Colonic mucosa (tissue), 4 donors: ENCODE measurements at regions not wholly inside any gene's neighbourhood (a gene's known extent, or its start where the extent isn't known, plus 50 kb on each side); places are given as distances from the start of the nearest gene placed in this dataset.

Experiments
- DNase-seq: peaks from one replicate; pipeline ENCODE4 v3.0.0-alpha.2; 2020
- H3K27ac ChIP-seq: fragments of 200-600 bp; one replicate; pipeline ENCODE4 v1.8.0; 2021
- H3K27me3 ChIP-seq: fragments of 200-600 bp; one replicate; pipeline ENCODE4 v1.8.0; 2021
- H3K36me3 ChIP-seq: fragments of 200-600 bp; one replicate; pipeline ENCODE4 v1.8.0; 2021
- H3K4me1 ChIP-seq: fragments of 200-600 bp; one replicate; pipeline ENCODE4 v1.8.0; 2021; ENCODE audit warnings: mild to moderate bottlenecking
- H3K4me3 ChIP-seq: fragments of 200-600 bp; one replicate; pipeline ENCODE4 v1.8.0; 2021
- H3K9ac ChIP-seq, 2 donors: one replicate each; pipeline ENCODE4 v1.7.0; 2013; ENCODE audit warnings: control low read depth in 2 of 2, low read depth in 2 of 2, low read length in 2 of 2
- H3K9me3 ChIP-seq: fragments of 200-600 bp; one replicate; pipeline ENCODE4 v1.8.0; 2021
- CTCF ChIP-seq: fragments of 200-600 bp; IDR thresholded peaks from one replicate; pipeline ENCODE4 v1.8.0; 2022; ENCODE audit warnings: antibody characterized with exemption, mild to moderate bottlenecking
- intact Hi-C: fragments of 100-400 bp; cut with DNase I; formaldehyde crosslinking; loops from one replicate; pipeline ENCODE4 v1.14.1; 2022
- donor health status: healthy.
- donor health status: DM: no; HTN: no; CAD: no.
- donor health status: DM: no; HTN: no; CAD: no.

- no peaks in the 10 kb centered on the region for H3K4me1 ChIP-seq
- DNase-seq: no peak
- intact Hi-C loops: no loop called here
- H3K9ac ChIP-seq: no peak overlapping the region
- no peak overlapping the region for H3K4me3 ChIP-seq
- H3K27me3 ChIP-seq: no peaks in the 10 kb centered on the region
- no peak overlapping the region for H3K27ac ChIP-seq
- TF ChIP-seq CTCF: no peak
- H3K9me3 ChIP-seq: no peaks in the 10 kb centered on the region
- no peaks in the 10 kb centered on the region for H3K36me3 ChIP-seq
Observed at GRCh38 chr5:20514145-20514544, 526.1 kb upstream of the CDH18 start.

GRCh38 chr5:20500546-20500945, 512.5 kb upstream of the CDH18 start:
- TF ChIP-seq CTCF: no peak
- Histone ChIP-seq H3K9me3 (no peaks in the 10 kb centered on the region), H3K4me1 (no peaks in the 10 kb centered on the region), H3K4me3 (no peak overlapping the region), H3K36me3 (no peaks in the 10 kb centered on the region), H3K9ac (no peak overlapping the region), H3K27me3 (no peaks in the 10 kb centered on the region), H3K27ac (no peak overlapping the region)
- intact Hi-C loops: no loop called here
- no peak for DNase-seq

- Histone ChIP-seq H3K9ac (no peak overlapping the region), H3K27me3 (no peaks in the 10 kb centered on the region), H3K4me1 (no peaks in the 10 kb centered on the region), H3K27ac (no peak overlapping the region), H3K9me3 (no peaks in the 10 kb centered on the region), H3K36me3 (no peaks in the 10 kb centered on the region), H3K4me3 (no peak overlapping the region)
- intact Hi-C loops: no loop called here
- no peak for TF ChIP-seq CTCF
- DNase-seq: no peak
Observed at GRCh38 chr5:20498926-20499325, 510.9 kb upstream of the CDH18 start.

- no peak for DNase-seq
- Histone ChIP-seq H3K27me3 (no peaks in the 10 kb centered on the region), H3K27ac (no peak overlapping the region), H3K4me3 (no peak overlapping the region), H3K4me1 (no peaks in the 10 kb centered on the region), H3K9me3 (no peaks in the 10 kb centered on the region), H3K36me3 (no peaks in the 10 kb centered on the region), H3K9ac (no peak overlapping the region)
- no peak for TF ChIP-seq CTCF
- intact Hi-C loops: no loop called here
Observed at GRCh38 chr5:20498102-20498501, 510.1 kb upstream of the CDH18 start.

GRCh38 chr5:20497356-20497755, 509.4 kb upstream of the CDH18 start:
- Histone ChIP-seq H3K4me3 (no peak overlapping the region), H3K9ac (no peak overlapping the region), H3K36me3 (no peaks in the 10 kb centered on the region), H3K4me1 (no peaks in the 10 kb centered on the region), H3K27me3 (no peaks in the 10 kb centered on the region), H3K27ac (no peak overlapping the region), H3K9me3 (no peaks in the 10 kb centered on the region)
- DNase-seq: no peak
- TF ChIP-seq CTCF: no peak
- intact Hi-C loops: no loop called here

- TF ChIP-seq CTCF: no peak
- intact Hi-C loops: no loop called here
- DNase-seq: no peak
- Histone ChIP-seq H3K27me3 (no peaks in the 10 kb centered on the region), H3K9ac (no peak overlapping the region), H3K4me1 (no peaks in the 10 kb centered on the region), H3K27ac (no peak overlapping the region), H3K9me3 (no peaks in the 10 kb centered on the region), H3K36me3 (no peaks in the 10 kb centered on the region), H3K4me3 (no peak overlapping the region)
Observed at GRCh38 chr5:20494706-20495105, 506.7 kb upstream of the CDH18 start.
